IPS DF 6.9 (cell line): ENCODE measurements at regions not wholly inside any gene's neighbourhood (a gene's known extent, or its start where the extent isn't known, plus 50 kb on each side); places are given as distances from the start of the nearest gene placed in this dataset.

ENCODE experiments used
- DNase-seq: peaks from one replicate; pipeline ENCODE4 v3.0.0-alpha.2; 2013; ENCODE audit warnings: low read depth, low spot score
- H3K27ac ChIP-seq: one replicate; pipeline ENCODE4 v1.5.1; 2013; ENCODE audit warnings: low read length, control low read depth
- H3K27me3 ChIP-seq: 2 replicates; pipeline ENCODE4 v1.6.1; 2013; ENCODE audit warnings: mild to moderate bottlenecking, low read length; ENCODE audit not compliant: control insufficient read depth, insufficient read depth
- H3K36me3 ChIP-seq: 2 replicates; pipeline ENCODE4 v1.6.1; 2013; ENCODE audit warnings: low read length; ENCODE audit not compliant: control insufficient read depth, insufficient read depth
- H3K4me1 ChIP-seq: 2 replicates; pipeline ENCODE4 v1.6.1; 2013; ENCODE audit warnings: low read length; ENCODE audit not compliant: control insufficient read depth, insufficient read depth
- H3K4me3 ChIP-seq: 2 replicates; pipeline ENCODE4 v1.5.1; 2013; ENCODE audit warnings: mild to moderate bottlenecking, low read length
- H3K9me3 ChIP-seq: 2 replicates; pipeline ENCODE4 v1.6.1; 2013; ENCODE audit warnings: low read length, inconsistent platforms; ENCODE audit not compliant: control insufficient read depth, insufficient read depth
- WGBS: extraction: QIAGEN DNeasy Blood & Tissue Kit; methylation state at CpG from one replicate; pipeline ENCODE4 v1.1.7; 2013; ENCODE audit warnings: mixed read lengths, missing lambda C conversion rate; ENCODE audit not compliant: insufficient read length, insufficient coverage; 5-methylcytosine and 5-hydroxymethylcytosine counted together

- Histone ChIP-seq H3K27ac (no peak overlapping the region), H3K36me3 (no peaks in the 10 kb centered on the region), H3K27me3 (no peaks in the 10 kb centered on the region), H3K9me3 (no peaks in the 10 kb centered on the region), H3K4me3 (no peak overlapping the region), H3K4me1 (peaks cover 1% of the 10 kb centered on the region; the same call in 1 of the 2 replicates)
- DNase-seq = no peak
- no CpG with 5 or more reads among the region's 4 CpGs for WGBS
Measured at GRCh38 chr21:16633831-16634459, 878.9 kb upstream of the CXADR start.

- no peak overlapping the region for H3K4me3 ChIP-seq
- no peak overlapping the region for H3K27ac ChIP-seq
- H3K36me3 ChIP-seq = no peaks in the 10 kb centered on the region
- no peaks in the 10 kb centered on the region for H3K9me3 ChIP-seq
- peaks cover 1% of the 10 kb centered on the region; the same call in 1 of the 2 replicates for H3K4me1 ChIP-seq
- H3K27me3 ChIP-seq = no peaks in the 10 kb centered on the region
- WGBS = no CpG with 5 or more reads among the region's 4 CpGs
- DNase-seq = peak; percentile 18
Measured at GRCh38 chr21:16634515-16634914, 878.3 kb upstream of the CXADR start.

GRCh38 chr21:16640297-16641027 lies 872.4 kb upstream of the CXADR start:
- H3K27me3 ChIP-seq = no peaks in the 10 kb centered on the region
- no CpG with 5 or more reads among the region's 3 CpGs for WGBS
- H3K4me3 ChIP-seq = no peak overlapping the region
- H3K4me1 ChIP-seq = no peaks in the 10 kb centered on the region
- H3K9me3 ChIP-seq = no peaks in the 10 kb centered on the region
- H3K36me3 ChIP-seq = no peaks in the 10 kb centered on the region
- DNase-seq = no peak
- H3K27ac ChIP-seq = no peak overlapping the region

GRCh38 chr21:16642353-16642752 lies 870.5 kb upstream of the CXADR start:
- Histone ChIP-seq H3K9me3 (no peaks in the 10 kb centered on the region), H3K4me1 (no peaks in the 10 kb centered on the region), H3K27ac (no peak overlapping the region), H3K27me3 (no peaks in the 10 kb centered on the region), H3K36me3 (no peaks in the 10 kb centered on the region), H3K4me3 (no peak overlapping the region)
- DNase-seq = no peak
- WGBS = no CpG with 5 or more reads among the region's 1 CpG

- no CpG with 5 or more reads among the region's 3 CpGs for WGBS
- no peak for DNase-seq
- Histone ChIP-seq H3K27me3 (no peaks in the 10 kb centered on the region), H3K36me3 (no peaks in the 10 kb centered on the region), H3K27ac (no peak overlapping the region), H3K4me1 (no peaks in the 10 kb centered on the region), H3K9me3 (no peaks in the 10 kb centered on the region), H3K4me3 (no peak overlapping the region)
Measured at GRCh38 chr21:16644685-16645084, 868.2 kb upstream of the CXADR start.

- no CpG with 5 or more reads among the region's 7 CpGs for WGBS
- H3K27ac ChIP-seq = no peak overlapping the region
- H3K27me3 ChIP-seq = no peaks in the 10 kb centered on the region
- H3K4me1 ChIP-seq = no peaks in the 10 kb centered on the region
- no peak for DNase-seq
- no peaks in the 10 kb centered on the region for H3K9me3 ChIP-seq
- no peak overlapping the region for H3K4me3 ChIP-seq
- no peaks in the 10 kb centered on the region for H3K36me3 ChIP-seq
Measured at GRCh38 chr21:16650714-16651366, 862.0 kb upstream of the CXADR start.

- no peaks in the 10 kb centered on the region for H3K36me3 ChIP-seq
- no peak overlapping the region for H3K27ac ChIP-seq
- DNase-seq = no peak
- no peaks in the 10 kb centered on the region for H3K27me3 ChIP-seq
- no peaks in the 10 kb centered on the region for H3K9me3 ChIP-seq
- WGBS = no CpG with 5 or more reads among the region's 3 CpGs
- no peaks in the 10 kb centered on the region for H3K4me1 ChIP-seq
- H3K4me3 ChIP-seq = no peak overlapping the region
Measured at GRCh38 chr21:16651956-16652355, 860.9 kb upstream of the CXADR start.

GRCh38 chr21:16663436-16663835 lies 849.4 kb upstream of the CXADR start:
- no peak for DNase-seq
- no peak overlapping the region for H3K4me3 ChIP-seq
- no peaks in the 10 kb centered on the region for H3K4me1 ChIP-seq
- no peaks in the 10 kb centered on the region for H3K36me3 ChIP-seq
- no peaks in the 10 kb centered on the region for H3K27me3 ChIP-seq
- H3K9me3 ChIP-seq = no peaks in the 10 kb centered on the region
- WGBS = 100% methylated on average over 1 of the region's 2 CpGs
- H3K27ac ChIP-seq = no peak overlapping the region

GRCh38 chr21:16667395-16667794 lies 845.4 kb upstream of the CXADR start:
- no peaks in the 10 kb centered on the region for H3K9me3 ChIP-seq
- no peaks in the 10 kb centered on the region for H3K4me1 ChIP-seq
- no peak overlapping the region for H3K27ac ChIP-seq
- no CpG with 5 or more reads among the region's 2 CpGs for WGBS
- no peaks in the 10 kb centered on the region for H3K36me3 ChIP-seq
- no peak overlapping the region for H3K4me3 ChIP-seq
- H3K27me3 ChIP-seq = no peaks in the 10 kb centered on the region
- DNase-seq = no peak

- no peaks in the 10 kb centered on the region for H3K27me3 ChIP-seq
- H3K9me3 ChIP-seq = no peaks in the 10 kb centered on the region
- no peak overlapping the region for H3K27ac ChIP-seq
- WGBS = no CpG with 5 or more reads among the region's 2 CpGs
- no peaks in the 10 kb centered on the region for H3K36me3 ChIP-seq
- no peaks in the 10 kb centered on the region for H3K4me1 ChIP-seq
- H3K4me3 ChIP-seq = no peak overlapping the region
- DNase-seq = no peak
Measured at GRCh38 chr21:16674949-16675348, 837.9 kb upstream of the CXADR start.
